IPS-NIHi7 (cell line): ENCODE measurements at regions not wholly inside any gene's neighbourhood (a gene's known extent, or its start where the extent isn't known, plus 50 kb on each side); places are given as distances from the start of the nearest gene placed in this dataset.

Experiments used
- DNase-seq: peaks from one replicate; pipeline ENCODE4 v3.0.0; 2012; ENCODE audit warnings: mixed read lengths; ENCODE audit errors: extremely low spot score

DNA sequence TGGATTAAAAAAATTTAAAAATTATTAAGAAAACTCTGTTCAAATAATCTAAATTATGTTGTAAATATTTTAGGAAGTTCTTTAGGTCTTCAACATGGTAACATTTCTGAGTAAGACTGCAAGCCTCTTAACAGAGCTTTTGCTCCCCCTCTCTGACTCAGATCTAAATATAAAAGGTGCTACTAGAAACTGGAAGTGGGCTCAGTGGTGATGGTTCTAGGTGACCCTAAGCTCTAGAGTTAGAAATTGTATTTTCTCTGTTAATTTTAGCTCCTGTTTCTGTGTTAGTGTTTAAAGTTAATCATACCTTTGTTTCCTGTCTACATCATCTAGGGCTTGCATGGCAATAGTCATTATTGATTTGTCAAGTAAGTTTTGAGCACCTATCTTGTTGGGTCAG is 159.9 kb upstream of the MEIS2 start:
- DNase-seq: no peak

DNA sequence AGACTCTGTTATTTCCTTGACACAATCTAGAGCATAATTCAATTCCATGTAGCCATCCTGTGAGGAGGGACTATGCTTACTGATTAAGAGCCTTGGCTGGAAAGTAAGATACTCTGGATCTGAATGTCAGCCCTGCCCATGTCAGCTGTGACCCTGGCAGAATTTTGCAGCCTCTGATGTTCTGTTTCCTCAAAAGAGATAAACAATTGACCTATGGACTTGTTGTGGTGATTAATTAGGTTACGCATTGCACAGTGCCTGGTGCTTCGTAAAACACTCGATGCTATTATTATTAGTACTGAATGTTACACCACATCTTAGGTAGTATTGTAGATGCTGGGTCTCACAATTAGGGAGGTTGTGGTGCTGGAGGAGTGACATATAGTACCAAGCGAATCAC is 161.3 kb upstream of the MEIS2 start:
- no peak for DNase-seq

DNA sequence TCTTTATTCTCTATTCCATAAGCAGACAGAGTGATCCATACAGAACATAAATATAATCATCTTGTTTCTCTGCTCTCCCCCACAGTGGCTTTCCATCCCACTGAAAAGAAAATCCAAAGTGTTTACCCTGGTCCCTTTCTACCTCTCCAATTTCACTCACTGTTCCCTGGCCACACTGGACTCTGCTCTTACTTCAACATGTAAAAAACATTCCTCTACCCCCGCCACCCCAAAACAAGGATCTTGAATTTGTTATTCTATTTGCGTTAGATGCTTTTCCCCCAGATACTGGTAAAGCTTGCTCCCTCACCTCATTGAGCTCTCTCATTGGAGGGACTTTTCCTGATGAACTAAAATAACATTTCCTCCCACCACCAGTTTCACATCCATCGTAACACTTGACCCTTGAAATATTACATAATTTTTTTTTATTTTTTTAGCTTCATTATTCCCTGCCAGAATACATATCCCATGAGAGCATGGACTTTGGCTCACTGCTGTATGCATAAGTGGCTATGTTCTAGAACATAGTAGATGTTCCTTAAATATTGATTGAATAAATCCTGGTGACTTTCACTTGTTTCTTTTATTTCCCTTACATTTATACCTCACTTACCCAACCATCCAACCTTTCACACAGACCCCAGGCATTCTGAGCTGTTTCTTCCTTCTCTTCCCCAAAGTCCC is 162.7 kb upstream of the MEIS2 start:
- no peak for DNase-seq

- peak; percentile 45 for DNase-seq
These were observed 188.9 kb upstream of the MEIS2 start for GRCh38 chr15:37289109-37289765.

GRCh38 chr15:37291920-37292319 is 191.6 kb upstream of the MEIS2 start:
- no peak for DNase-seq

GRCh38 chr15:37298271-37298670 is 197.9 kb upstream of the MEIS2 start:
- no peak for DNase-seq

- no peak for DNase-seq
These were observed 239.1 kb upstream of the MEIS2 start for GRCh38 chr15:37339437-37339836.

DNA sequence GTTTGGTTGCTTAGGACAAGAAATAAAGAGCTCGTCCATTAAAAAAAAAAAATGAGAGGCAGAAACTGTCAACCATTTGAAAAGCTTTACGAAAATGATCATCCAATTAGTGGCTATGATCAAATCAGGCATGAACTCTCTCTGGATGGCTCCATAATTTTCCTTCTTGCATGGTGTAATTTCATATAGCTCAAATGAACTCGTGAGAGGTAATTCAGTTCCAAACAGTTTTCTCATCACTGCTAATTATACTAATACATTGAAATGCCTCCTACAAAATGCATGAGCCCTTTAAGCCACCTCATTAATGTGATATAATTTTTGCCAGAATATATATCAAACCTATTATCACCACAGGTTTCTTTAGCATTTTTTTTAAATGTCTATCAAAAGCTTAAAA is 239.5 kb upstream of the MEIS2 start:
- no peak for DNase-seq

GRCh38 chr15:37340438-37340837 is 240.1 kb upstream of the MEIS2 start:
- DNase-seq: no peak

- DNase-seq: no peak
These were observed 258.9 kb upstream of the MEIS2 start for GRCh38 chr15:37359101-37359892.

DNA sequence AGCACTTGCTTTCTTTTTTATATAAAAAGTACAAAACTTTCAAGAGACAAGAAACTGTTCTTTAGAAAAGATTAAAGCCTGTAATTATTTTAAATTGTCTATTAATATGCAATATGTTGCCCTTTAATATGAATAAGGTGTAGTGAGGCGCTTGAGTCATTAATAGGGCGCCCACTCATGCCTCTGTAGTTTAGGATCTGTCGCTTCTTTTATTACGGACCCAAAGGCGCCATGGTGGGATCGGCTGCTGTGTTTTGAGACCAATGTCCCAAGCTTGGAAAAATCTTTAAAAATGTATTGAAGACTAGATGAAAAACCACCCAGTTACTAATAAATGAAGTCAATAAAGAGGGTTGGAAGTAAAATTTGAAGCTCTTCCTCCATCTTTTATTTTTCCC is 259.5 kb upstream of the MEIS2 start:
- no peak for DNase-seq

DNA sequence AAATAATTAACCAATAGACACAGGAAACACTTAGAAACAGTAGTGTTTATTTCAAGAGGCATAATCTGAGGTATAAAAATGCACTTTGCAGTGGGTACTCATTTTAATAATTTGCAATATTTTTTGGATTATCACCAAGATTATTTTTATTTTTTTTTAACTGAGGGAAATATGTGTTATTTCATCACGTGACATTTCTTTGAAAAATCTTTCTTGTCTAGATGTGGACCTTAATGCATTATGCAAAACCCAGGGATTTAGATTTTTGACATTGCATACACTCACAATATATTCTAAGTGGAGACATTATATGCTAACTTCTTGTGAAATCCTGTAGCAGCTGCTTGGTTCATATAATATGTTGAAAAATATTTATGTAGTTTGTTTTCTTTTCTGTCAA is 260.4 kb upstream of the MEIS2 start:
- no peak for DNase-seq

DNA sequence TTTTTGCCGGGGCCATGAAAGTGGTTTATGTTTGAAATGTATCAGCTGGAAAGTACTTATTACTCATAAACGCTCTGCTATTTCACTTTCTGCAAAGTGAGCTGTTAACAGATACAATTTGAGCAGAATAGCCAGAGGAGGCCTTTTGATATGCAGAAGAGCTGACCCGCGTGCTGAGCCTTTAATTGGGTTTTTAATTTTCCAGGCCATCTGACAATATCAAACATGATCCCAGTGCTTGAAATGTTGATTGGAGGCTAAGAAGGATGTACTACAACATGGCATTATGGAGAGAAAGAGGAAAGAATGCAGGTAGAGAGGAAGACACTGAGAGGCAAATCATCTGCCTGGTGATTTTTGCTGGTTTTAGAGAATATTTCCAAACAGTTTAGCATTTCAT is 261.3 kb upstream of the MEIS2 start:
- DNase-seq: no peak

GRCh38 chr15:37362414-37362813 is 262.1 kb upstream of the MEIS2 start:
- no peak for DNase-seq

DNA sequence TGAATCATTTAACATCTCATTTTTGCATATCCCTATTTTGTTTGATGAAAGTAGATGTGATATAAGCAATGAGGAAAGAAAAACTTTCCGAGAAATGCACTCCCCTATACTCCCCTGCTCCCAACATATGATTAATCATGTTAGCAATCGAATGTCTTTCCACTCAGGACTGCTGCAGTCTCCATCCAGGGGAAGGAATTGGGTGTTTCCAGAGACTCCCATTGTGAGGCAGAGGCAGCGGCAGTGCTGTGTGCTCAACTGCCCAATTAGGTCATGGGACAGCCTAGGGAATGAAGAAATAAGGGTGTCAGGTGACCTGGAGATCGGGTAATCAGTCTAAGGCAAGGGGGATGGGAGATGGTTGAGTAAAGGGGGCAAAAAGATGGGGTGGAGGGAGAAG is 268.6 kb upstream of the MEIS2 start:
- peak; percentile 15 for DNase-seq

- no peak for DNase-seq
These were observed 270.6 kb upstream of the MEIS2 start for GRCh38 chr15:37370941-37371340.

DNA sequence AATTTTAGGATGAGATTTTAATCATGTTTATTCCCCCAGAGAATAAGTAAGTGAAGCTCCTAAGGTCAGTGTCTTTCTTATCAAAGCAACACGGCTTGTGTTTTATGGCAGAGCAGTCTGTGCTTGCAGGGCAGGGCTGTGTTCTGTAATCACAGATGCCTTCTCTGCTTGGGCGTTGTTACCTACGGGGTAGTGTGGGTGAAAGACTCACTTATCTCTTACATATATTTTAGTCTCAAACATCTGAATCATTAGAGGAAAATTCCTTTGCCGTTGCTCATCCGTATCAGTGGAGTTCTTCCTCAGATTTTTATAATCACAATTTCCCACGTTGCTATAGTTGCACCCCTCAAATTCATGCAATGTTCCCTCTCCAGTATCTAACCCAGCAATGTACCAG is 271.7 kb upstream of the MEIS2 start:
- no peak for DNase-seq

- peak; percentile 17 for DNase-seq
These were observed 275.2 kb upstream of the MEIS2 start for GRCh38 chr15:37375519-37375918.

DNA sequence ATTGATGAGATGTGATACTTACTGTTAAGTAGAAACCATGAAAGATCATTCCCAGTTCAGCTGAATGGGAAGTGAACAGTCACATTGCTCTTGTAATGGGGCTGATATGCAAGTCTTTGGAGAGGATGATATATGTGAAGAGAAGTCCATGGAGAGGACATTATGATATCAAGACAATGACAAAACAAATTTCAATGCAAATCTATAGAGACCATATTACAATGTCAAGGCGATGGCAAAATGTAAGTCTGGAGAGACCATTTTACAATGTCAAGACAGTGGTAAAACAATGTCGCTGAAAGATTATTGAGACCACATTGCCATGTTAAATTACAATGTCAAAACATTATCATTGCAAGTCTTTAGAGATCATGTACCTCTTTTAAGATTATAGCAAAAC is 277.1 kb upstream of the MEIS2 start:
- DNase-seq: no peak

DNA sequence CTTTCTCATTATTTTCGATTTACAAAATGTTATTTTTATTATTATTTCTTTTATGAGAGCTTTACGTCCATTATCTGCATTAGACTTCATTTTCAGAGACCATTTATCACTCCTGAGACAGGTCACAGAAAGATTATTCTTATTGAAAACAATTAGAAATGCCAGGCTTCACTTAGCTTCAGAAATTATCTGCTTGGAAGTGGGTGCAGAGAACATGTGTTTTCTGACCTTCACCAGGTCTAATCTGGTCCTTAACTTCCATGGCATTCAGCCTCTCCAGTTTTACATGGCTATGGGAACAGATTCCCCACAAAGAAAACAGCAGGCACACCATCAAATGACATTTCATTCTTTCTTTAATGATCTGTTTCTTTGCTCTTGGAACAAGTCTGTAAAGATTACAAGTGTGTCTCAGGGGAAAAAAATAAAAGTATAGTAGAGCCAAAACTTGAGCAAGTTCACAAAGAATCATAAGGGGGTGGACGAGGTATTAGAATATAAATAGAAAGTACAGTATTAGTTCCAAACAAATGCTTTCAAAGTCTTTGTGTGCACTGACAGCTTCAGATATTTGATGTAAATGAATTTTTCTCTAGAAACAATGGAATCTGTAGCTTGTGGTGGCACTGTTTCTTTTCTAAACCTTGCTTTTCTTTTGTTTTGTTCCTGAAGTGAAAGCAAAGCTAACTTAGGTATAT is 294.2 kb upstream of the MEIS2 start:
- no peak for DNase-seq

- no peak for DNase-seq
These were observed 294.7 kb upstream of the MEIS2 start for GRCh38 chr15:37395100-37395468.

DNA sequence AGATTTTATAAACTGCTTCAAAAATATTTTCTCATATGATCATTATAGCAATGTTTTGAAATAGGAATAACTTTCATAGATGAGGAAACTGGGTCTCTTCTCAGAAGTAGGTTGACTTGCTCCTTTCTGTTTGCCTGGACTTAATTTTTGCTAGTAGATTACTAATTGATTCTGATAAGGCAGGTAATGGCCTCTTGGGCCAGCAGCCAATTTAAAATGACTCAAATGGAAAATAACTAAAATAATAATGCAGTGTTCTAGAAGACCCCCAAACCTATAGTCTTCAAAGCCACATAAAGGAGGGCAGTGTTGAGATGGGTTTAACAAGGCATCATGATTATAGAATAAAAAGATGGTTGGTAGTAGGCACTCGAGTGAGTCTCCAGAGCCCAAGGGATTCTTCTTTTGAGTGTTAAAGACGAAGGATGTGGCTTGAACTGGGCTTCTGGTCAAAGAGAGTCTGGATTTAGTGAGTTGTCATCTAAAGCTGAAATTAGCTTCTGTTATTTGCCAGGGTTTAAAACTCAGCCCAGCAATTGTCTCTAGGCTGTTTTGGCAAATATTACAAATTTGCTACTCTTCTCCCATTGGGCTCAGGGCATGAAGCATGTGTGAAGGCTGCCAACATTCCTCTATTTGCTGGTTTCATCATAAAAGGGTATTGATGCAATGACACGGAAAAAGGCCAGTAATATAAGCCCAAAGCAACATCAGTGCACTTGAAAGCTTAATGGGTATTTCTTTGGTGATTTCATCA is 297.1 kb upstream of the MEIS2 start:
- no peak for DNase-seq
